ENCODE measurements at regions not wholly inside any gene's neighbourhood (a gene's known extent, or its start where the extent isn't known, plus 50 kb on each side); places are given as distances from the start of the nearest gene placed in this dataset.

DNA sequence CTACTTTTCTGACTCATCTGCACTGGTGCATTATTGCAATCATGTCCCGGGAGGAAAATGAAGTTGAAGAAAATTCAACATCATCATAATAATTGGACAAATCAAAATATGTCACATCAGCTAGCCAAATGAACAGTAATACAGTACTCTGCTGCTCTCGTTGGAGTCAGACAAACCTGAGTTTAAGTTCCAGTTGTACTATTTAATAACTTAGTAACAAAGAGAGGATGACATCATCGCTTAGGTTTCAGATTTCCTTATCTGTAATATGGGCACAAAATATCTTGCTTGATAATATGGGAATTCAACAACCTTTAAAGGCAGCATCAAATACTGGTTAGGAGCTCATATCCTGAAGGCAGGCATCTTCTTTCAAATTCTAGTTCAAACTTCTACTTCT is 1248.9 kb upstream of the ACO1 start:
- Histone ChIP-seq H4K91ac (ENCODE audit: insufficient read length, low read depth, low read length) (no peak overlapping the region), H3K79me2 (ENCODE audit: insufficient read depth, low read length) (no peaks in the 10 kb centered on the region), H3K23ac (ENCODE audit: insufficient read length, low read depth, low read length) (no peak overlapping the region), H3K14ac (ENCODE audit: insufficient read depth, low read length) (no peak overlapping the region), H3K9me3 (ENCODE audit: control insufficient read depth, low read depth, low read length) (no peaks in the 10 kb centered on the region), H3K27ac (ENCODE audit: insufficient read length, low read depth, low read length) (no peak overlapping the region), H3K56ac (ENCODE audit: insufficient read length, low read depth, low read length) (no peak overlapping the region), H3K79me1 (ENCODE audit: insufficient read depth, low read depth, low read length, poor library complexity, severe bottlenecking) (no peaks in the 10 kb centered on the region), H2BK15ac (ENCODE audit: low read depth, low read length) (no peak overlapping the region), H2AK5ac (ENCODE audit: insufficient read length, low read length) (no peak overlapping the region), H2BK20ac (ENCODE audit: low read depth, low read length, poor library complexity, severe bottlenecking) (no peak overlapping the region), H3K9ac (ENCODE audit: extremely low read depth, insufficient read length, low read length) (no peak overlapping the region), H2BK12ac (ENCODE audit: insufficient read length, low read depth, low read length) (no peak overlapping the region), H4K8ac (replicated peaks; ENCODE audit: insufficient read length, low read depth, low read length) (no peak overlapping the region), H4K20me1 (ENCODE audit: control insufficient read depth, insufficient read depth, insufficient read length) (no peaks in the 10 kb centered on the region), H4K5ac (ENCODE audit: insufficient read length, low read depth, low read length) (no peak overlapping the region), H3K4me1 (ENCODE audit: insufficient read depth, low read length) (no peaks in the 10 kb centered on the region; the same call in 1 of the 2 replicates), H2BK5ac (ENCODE audit: insufficient read length, low read length) (no peak overlapping the region), H3T11ph (ENCODE audit: low read length) (no peak overlapping the region), H2AFZ (ENCODE audit: low read length) (no peak overlapping the region), H3K27me3 (ENCODE audit: insufficient read depth, low read length) (no peaks in the 10 kb centered on the region), H3K23me2 (ENCODE audit: insufficient read length, low read depth, low read length, poor library complexity, severe bottlenecking) (no peaks in the 10 kb centered on the region), H3K4ac (ENCODE audit: low read depth, low read length) (no peak overlapping the region), H3K18ac (ENCODE audit: insufficient read length, low read depth, low read length) (no peak overlapping the region), H3K4me2 (ENCODE audit: insufficient read depth, insufficient read length, low read length) (no peak overlapping the region), H2BK120ac (ENCODE audit: low read depth, low read length, poor library complexity, severe bottlenecking) (no peak overlapping the region)
- no peak for DNase-seq
- Mint-ChIP-seq H3K9me3 (0 out of 5 replicates have a peak, but pooled peaks cover 0 to 5% of the 10 kb centered on the region in 2 experiments), H3K36me3 (ENCODE audit: insufficient read depth in 1 of 3, low read depth in 3 of 3) (peaks cover 0 to 5% (median 0%) of the 10 kb centered on the region in 3 experiments; a peak in 1 of 7 replicates), H3K4me3 (no peak overlapping the region), H3K27me3 (ENCODE audit: low read depth) (no peaks in the 10 kb centered on the region), H3K27ac (no peak overlapping the region), H3K4me1 (no peaks in the 10 kb centered on the region; a peak in 1 of 4 replicates)
- no peak for TF ChIP-seq CTCF (conservative IDR thresholded peaks at IDR 0.05)
- WGBS (ENCODE audit: extremely low coverage, insufficient read length, low lambda C conversion rate), result no CpG with 5 or more reads among the region's 3 CpGs

All from H9 (cell line).